PFSK-1 (cell line): ENCODE measurements at regions not wholly inside any gene's neighbourhood (a gene's known extent, or its start where the extent isn't known, plus 50 kb on each side); places are given as distances from the start of the nearest gene placed in this dataset.

Source experiments
- FOXP2 ChIP-seq: optimal IDR thresholded peaks from 2 replicates; pipeline ENCODE3; 2011; ENCODE audit warnings: borderline replicate concordance, control low read depth, inconsistent platforms; ENCODE audit not compliant: insufficient read depth; ENCODE audit errors: extremely low read length, extremely low read depth
- POLR2AphosphoS5 ChIP-seq: IDR thresholded peaks from 2 replicates; pipeline ENCODE4 v1.6.1; 2012; ENCODE audit warnings: low read depth, mild to moderate bottlenecking, control low read depth, low read length, moderate library complexity
- SIN3A ChIP-seq: IDR thresholded peaks from 2 replicates; pipeline ENCODE4 v1.6.1; 2012; ENCODE audit warnings: mild to moderate bottlenecking, low read length, moderate library complexity, borderline replicate concordance; ENCODE audit not compliant: insufficient read depth
- TAF1 ChIP-seq: IDR thresholded peaks from 2 replicates; pipeline ENCODE4 v1.6.1; 2012; ENCODE audit warnings: low read length, control low read depth, borderline replicate concordance; ENCODE audit not compliant: insufficient read depth
- TF ChIP-seq, protein P1 (sequence below), 2 experiments: IDR thresholded peaks; 2 replicates each; pipeline versions ENCODE4 v1.6.1 to v1.8.0; 2011 to 2012; ENCODE audit warnings: low read depth in 2 of 2, low read length in 2 of 2, control low read depth in 1 of 2, inconsistent platforms in 1 of 2, mild to moderate bottlenecking in 1 of 2, moderate library complexity in 1 of 2; ENCODE audit not compliant: insufficient read depth in 1 of 2

DNA sequence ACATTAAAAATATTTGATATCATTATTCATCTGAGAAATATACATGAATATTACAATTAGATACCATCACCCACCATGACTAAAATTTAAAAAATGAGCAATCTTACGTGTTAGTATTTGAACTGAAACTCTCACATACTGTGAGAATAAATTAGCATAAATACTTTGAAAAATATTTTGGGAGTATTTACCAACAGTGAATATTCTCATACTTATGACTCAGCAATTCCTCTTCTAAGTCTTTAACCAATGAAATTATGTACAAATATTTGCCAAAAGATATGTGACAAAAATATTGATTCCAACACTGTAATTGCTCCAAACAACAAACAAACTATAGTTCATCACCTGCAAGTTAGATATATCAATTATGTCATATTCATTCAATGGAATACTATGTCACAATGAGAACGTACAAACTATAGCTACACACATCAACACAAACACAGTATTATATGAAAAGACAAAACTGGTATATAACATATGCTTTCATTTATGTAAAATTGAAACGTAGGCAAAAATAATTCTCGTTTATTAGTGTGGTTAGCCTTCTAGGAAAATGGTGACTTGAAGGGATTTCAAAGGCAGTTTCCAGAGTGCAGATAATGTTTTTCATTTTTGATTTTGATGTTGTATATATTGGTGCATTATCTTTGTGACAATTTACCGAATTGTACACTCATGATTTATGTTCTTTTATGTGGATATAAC lies 742.2 kb downstream of the SLC16A7 start:
- TF ChIP-seq TAF1 = no peak
- TF ChIP-seq SIN3A = no peak
- TF ChIP-seq POLR2AphosphoS5 = no peak
- no peak for TF ChIP-seq FOXP2
- TF ChIP-seq, protein P1, sequence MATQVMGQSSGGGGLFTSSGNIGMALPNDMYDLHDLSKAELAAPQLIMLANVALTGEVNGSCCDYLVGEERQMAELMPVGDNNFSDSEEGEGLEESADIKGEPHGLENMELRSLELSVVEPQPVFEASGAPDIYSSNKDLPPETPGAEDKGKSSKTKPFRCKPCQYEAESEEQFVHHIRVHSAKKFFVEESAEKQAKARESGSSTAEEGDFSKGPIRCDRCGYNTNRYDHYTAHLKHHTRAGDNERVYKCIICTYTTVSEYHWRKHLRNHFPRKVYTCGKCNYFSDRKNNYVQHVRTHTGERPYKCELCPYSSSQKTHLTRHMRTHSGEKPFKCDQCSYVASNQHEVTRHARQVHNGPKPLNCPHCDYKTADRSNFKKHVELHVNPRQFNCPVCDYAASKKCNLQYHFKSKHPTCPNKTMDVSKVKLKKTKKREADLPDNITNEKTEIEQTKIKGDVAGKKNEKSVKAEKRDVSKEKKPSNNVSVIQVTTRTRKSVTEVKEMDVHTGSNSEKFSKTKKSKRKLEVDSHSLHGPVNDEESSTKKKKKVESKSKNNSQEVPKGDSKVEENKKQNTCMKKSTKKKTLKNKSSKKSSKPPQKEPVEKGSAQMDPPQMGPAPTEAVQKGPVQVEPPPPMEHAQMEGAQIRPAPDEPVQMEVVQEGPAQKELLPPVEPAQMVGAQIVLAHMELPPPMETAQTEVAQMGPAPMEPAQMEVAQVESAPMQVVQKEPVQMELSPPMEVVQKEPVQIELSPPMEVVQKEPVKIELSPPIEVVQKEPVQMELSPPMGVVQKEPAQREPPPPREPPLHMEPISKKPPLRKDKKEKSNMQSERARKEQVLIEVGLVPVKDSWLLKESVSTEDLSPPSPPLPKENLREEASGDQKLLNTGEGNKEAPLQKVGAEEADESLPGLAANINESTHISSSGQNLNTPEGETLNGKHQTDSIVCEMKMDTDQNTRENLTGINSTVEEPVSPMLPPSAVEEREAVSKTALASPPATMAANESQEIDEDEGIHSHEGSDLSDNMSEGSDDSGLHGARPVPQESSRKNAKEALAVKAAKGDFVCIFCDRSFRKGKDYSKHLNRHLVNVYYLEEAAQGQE (IDR thresholded peaks at IDR 0.05; ENCODE audit: insufficient read depth in 1 of 2, low read depth in 2 of 2, low read length in 2 of 2) = no peak

GRCh38 chr12:60345442-60345841 lies 749.6 kb downstream of the SLC16A7 start:
- TF ChIP-seq SIN3A (no peak), TAF1 (no peak)

DNA sequence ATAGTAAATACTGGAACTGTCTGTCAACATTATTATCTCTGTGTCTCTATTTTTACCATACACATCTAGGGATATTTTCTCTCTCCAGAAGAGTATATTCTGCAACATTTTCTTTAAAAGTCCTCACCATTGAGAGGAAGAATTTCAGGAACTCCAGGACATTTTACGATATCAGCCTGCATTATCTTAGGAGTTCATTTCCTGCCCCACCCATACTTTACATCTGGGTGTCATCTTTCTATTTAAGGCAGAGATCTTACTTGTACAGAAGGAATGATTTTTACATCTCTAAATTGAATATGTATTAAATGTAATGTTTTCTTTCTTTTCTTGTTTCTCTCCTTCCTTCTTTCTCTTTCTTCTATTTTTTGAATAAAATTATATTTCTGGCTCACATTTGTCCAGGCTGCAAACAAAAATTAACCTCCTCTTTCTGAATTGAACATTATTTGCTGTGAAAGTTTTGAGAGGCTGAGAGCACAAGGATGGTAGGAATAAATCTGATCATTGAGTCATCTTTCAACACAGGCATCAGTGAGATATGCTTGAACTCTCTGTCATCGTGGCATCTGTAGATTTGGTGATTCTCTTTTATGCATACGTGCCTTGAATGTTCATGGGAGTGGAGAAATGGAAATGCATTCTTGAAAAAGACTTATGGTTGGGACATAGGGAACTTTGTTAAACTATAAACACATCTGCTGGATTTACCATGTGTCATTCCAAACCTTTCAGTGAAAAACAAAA lies 753.6 kb downstream of the SLC16A7 start:
- TF ChIP-seq SIN3A (no peak), POLR2AphosphoS5 (no peak), FOXP2 (no peak), TAF1 (no peak)
- TF ChIP-seq, protein P1 (IDR thresholded peaks at IDR 0.05; ENCODE audit: insufficient read depth in 1 of 2, low read depth in 2 of 2, low read length in 2 of 2) = no peak

DNA sequence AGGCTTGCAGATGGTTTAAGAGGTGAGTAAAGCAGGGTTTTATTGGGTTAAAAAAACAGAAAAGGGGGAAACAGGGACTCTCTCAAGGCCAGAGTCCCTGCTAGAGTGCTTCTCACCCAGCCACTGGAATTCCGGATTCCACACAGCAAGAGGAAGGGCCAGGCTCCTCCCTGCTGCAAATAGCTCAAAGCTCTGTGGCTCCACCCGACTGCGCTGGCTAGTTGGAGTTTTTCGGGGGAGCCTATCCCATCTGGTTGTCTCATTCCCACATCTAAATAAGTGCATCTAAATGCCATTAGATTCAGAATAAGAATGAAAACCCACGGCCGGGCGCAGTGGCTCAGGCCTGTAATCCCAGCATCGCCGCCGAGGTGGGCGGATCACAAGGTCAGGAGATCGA lies 791.5 kb downstream of the SLC16A7 start:
- TF ChIP-seq, protein P1 (IDR thresholded peaks at IDR 0.05; ENCODE audit: insufficient read depth in 1 of 2, low read depth in 2 of 2, low read length in 2 of 2) = no peak

DNA sequence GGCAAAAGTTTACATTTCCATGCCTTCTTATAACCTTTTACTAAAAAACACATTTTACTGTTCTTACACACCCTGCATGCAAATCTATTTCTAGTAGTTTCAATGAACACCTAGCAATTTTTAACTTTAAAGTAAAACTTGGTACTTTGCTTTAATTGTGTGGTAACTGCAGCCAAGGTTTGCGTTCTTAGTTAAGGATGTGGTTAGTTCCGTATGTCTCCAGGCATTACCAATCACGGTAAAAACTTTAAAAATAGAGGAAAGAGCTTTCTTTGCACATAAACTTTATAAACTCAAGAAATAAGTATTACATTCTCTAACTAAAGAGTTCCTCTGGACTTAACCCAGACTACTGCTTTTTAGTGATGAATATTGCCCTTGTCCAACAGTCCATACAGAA lies 795.2 kb downstream of the SLC16A7 start:
- TF ChIP-seq TAF1 (no peak), FOXP2 (no peak), POLR2AphosphoS5 (no peak), SIN3A (no peak)
- TF ChIP-seq, protein P1 (IDR thresholded peaks at IDR 0.05; ENCODE audit: insufficient read depth in 1 of 2, low read depth in 2 of 2, low read length in 2 of 2) = no peak
